NCI-H69 (cell line): ENCODE measurements at regions not wholly inside any gene's neighbourhood (a gene's known extent, or its start where the extent isn't known, plus 50 kb on each side); places are given as distances from the start of the nearest gene placed in this dataset.

ENCODE experiments used
- DNase-seq: peaks from one replicate; lab custom pipeline; 2025; lab: John Stamatoyannopoulos, UW

GRCh38 chr18:68342039-68342659, 372.8 kb downstream of the TMX3 start:
- DNase-seq = no peak

DNA sequence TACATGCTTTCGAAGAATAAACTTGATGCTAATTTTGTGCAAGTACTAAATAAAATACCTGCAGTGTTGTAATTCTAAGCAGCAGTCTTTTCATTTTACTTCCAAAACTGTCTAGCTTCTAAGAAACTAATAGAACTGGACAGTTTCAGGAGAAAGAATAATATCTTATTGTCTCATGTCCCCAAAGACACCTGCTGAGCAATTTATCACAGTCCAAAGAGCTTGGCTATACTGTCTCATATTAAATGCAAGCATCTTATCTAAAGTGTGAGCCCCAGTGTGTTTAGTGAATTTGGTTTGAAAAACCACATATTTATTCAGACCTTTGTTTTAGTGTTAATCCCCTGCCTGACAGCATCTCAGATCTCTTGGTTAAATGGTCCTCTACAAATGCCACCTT, 374.3 kb downstream of the TMX3 start:
- no peak for DNase-seq

- DNase-seq = no peak
Observed at GRCh38 chr18:68330658-68331057, 384.2 kb downstream of the TMX3 start.

- no peak for DNase-seq
Observed at GRCh38 chr18:68323921-68324320, 391.0 kb downstream of the TMX3 start.

DNA sequence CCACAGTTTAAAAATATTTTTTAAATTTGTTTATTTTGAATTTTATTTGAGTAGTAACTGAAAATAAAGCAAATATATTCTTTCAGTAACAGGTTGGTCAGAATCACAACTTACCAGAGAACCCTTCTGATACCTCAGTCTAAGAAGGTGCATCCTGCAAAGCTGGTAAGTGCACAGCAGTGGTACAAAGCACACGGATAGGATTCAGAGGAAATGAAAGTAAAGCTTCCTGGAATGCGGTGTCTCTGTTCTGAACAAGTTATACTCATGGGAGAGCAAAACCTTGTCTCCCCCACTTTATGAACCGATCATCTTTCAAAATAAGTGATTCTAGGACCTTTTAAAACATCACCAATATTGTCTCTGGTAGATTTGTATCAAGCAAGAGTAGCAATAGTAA, 398.3 kb downstream of the TMX3 start:
- no peak for DNase-seq

DNA sequence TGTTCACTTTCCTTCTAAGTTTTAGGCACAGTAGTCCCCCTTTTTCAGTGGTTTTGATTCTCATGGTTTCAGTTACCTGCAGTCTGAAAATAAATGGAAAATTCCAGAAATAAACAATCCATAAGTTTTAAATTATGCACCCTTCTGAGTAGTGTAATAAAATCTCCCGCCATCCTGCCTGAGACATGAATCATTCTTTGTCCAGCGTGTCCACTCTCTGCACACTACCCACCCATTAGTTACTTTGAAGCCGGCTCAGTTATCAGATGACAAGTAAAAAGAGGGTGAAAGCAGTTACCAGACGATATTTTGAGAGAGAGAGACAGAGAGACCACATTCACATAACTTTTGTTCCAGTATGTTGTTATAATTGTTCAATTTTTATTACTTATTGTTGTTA, 400.5 kb downstream of the TMX3 start:
- no peak for DNase-seq

DNA sequence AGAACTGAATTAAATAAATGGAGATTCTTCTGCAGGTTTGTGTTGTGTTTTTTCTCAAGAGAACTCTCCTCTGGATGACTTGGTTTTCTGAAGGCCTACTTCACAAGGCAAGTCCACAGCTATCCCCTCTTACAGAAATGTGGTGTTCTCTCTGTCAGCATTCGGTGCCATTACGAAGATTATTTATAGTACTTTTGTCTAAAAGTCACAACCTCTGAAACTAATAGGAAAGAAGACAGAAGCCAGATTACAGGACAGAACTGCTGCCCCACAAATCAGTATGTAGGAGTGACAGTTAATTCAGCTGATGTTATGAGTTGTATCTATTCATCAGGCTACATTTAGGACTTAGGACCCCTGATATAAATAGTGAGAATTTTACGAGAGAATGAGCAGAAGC, 413.5 kb downstream of the TMX3 start:
- no peak for DNase-seq

DNA sequence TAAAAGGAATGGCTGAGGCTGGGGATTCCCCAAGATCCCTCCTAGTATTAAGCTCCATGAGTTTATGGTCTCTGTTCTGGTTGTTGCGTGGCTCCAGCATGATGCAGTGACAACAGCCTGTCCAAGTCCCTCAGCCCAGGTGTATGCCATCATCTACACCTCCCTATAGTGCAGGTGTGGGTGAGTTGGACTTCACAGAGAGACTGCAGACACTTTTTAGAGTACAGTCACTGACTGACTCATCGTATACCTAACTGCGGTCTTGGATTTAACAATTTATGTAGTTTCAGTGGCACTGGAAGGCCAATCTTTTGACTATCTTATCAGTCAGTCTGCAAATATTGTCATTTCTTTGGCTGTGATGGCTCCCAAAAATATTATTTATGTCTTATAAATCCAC, 415.0 kb downstream of the TMX3 start:
- DNase-seq = no peak

- DNase-seq = no peak
Observed at GRCh38 chr18:68298330-68298729, 416.6 kb downstream of the TMX3 start.

DNA sequence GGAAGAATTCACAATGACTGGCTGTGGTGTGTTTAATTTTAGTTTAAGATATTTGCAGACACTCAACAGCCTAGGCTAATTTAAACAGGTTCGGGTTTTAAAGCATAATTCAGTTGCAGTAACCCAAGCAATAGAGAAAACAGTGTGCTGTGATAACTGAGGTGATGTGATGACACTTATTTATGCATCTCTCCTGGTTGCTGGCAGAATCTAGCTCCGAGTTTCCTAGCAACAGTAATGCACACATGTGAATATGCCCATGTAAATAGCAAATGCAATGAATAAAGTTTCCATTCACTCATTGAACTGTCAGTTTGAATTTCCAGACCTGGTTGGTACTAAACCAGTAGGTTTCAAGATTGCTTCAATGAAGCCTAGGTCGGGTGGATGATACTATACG, 426.5 kb downstream of the TMX3 start:
- DNase-seq = no peak

DNA sequence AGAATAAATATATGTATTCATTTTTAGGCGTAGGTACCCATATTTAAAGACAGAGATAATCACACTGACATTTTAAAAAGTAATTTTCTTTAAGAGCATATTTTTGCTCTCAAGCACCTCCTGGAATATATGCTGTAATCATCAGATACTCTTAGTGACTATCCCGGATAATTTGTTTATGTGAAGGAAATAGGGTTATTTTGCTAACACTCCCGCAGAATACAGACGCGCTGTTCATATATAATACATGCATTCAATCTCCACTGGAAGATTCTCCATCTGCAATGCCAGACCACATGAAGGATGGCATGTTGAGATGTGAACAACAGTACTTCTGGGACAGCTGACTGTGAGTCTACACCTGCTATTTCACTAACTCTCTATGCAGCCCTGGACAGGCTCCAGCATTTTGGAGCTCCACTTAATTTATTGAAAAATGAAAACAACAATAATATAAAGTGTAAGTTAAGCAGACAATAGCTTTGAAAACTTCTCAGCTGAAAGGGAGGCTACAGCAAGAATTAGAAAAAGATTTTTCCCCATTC, 430.6 kb downstream of the TMX3 start:
- DNase-seq = no peak

DNA sequence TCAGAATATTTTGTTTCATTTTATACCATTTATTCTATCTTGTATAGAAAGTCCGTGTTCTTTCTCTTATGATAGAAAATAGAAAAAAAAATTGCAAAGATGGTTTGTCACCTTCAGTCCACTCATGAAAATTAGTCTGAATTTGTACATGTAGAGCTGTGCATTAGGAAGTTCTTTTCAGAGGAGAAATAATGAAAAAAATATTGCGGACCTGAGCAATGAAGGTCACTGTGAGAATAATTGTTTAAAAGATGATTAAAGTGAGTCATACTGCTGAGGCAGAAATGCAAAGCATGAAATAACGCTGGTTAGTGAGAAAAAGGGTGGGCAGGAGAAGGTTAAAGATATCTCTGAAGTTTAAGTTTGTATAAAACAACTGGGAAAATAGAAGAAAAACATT, 431.1 kb downstream of the TMX3 start:
- no peak for DNase-seq

GRCh38 chr18:68282232-68282631, 432.7 kb downstream of the TMX3 start:
- DNase-seq = no peak

DNA sequence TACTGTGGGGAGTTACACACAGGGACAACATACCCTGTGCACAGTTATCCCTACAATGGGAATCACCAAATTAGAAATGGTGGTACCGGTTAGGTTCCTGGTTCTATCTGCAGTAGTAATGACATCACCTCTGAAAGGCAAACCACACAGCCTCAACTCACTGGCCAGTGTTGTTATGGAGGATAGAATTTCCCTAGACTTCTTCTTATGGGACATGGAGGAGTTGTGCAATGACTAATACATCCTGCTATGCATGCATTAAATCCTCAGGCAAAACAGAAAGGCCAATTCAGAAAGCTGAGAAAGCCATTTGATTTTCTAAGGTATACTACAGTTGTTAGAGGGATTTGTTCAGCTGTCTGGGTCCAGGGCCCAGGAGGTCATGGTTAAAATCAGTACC, 439.3 kb downstream of the TMX3 start:
- no peak for DNase-seq

DNA sequence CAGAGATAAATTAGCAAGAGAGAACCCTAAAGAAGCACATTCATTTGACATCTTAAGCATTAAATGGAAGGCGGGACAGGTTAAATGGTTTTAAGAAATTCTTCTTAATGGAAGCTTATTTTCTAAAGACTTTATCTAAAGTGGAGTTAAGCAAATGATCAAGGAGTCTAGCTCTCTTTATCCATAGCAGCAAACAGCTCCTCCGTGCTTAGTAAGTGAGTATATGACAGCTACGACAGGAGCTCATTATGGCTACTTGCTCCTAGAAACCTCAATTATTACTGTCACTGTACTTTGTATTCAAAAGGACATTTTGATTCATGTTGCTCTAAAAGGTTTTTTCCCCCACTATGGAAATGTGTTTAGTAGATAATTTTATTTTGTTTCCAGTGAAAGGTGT, 444.9 kb downstream of the TMX3 start:
- DNase-seq = no peak

DNA sequence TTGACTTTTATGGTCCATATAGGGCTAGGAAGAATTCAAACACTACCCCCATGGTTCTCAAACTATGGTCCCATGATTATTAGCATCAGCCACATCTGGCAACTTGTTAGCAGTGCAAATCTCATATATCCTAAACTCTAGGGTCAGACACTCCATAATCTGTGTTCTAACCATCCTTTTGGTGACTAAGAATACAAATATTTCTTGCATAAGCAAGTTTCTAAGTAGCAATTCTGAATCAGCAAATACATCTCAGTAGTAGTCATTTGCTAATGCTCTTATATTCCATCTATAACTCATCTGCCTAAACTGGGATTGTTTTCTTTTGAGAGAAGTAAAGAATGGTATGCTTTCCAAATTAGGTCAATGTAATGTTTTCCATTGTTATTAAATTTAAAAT, 447.3 kb downstream of the TMX3 start:
- DNase-seq = no peak

DNA sequence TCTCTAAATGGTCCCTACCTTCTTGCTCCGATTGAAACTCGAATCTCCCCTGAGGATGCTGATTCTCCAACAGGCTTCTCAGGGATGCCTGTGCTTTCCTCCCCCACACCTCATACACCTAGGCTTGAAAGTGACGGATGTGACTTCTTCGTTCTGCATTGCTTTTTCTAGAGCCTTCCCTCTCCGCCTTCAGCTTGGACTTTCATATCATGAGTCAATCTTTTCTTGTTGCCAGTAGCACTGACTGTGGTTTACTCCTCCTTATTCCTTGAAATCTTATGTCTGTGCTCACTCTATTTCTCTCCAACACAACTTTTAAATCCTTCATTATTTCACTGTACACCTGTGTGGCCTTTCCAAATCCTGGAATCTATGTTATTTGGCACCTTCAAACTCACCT, 451.4 kb downstream of the TMX3 start:
- DNase-seq = no peak

DNA sequence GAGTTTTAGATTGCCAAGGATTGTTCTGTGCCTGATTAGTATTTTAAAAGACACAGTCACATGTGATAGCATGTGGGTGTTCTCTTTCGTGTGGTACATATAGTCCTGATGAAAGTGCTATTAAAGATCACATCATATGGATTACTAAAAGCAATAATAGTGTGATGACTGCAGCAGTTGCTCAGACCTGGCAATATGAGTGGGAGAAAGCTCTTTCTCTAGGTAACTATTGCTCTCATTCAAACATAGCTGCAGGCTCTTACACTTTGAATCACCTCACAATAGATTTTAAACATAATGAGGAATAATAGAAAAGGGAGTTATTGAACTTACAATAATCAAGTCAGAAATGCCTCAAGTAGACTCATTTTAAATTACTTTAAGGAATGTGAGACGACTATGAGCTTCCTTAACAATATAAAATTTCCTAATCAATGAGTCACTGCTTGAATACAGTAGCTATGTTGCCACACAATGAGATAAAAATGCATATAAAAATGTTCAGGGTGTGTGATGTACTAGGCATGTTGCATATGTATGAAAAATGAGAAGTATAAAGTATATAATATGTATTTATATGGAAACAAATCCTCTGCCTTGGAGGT, 452.1 kb downstream of the TMX3 start:
- no peak for DNase-seq

DNA sequence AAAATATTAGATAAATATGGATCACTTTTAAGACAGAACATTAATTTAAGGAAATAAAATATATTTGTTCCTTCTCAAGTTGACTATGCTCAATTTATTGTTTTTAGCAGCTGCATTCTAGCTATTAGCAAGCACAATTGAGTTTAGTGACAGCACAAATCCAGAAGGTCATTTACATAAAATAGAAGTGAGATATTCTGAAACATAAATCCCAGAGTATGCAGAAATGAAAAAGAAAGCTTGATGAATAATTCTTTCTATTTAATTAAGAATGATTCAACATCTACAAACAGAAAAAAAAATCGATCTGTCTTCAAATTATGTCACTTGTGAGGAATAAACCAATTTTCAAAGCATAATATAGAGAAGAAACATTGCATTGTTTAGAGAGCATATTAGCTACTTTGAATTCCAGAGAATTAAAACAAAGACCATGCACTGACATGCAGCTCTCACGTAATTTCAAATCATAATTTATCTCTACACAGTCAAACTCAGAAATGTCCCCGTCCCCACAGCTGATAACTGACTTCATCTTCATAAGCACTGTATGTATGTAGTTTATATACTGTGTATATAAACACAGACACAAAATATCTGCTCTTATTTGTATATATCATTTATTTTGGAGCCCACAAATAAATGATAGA, 458.4 kb downstream of the TMX3 start:
- DNase-seq = no peak

GRCh38 chr18:68244786-68245185, 470.1 kb downstream of the TMX3 start:
- no peak for DNase-seq

DNA sequence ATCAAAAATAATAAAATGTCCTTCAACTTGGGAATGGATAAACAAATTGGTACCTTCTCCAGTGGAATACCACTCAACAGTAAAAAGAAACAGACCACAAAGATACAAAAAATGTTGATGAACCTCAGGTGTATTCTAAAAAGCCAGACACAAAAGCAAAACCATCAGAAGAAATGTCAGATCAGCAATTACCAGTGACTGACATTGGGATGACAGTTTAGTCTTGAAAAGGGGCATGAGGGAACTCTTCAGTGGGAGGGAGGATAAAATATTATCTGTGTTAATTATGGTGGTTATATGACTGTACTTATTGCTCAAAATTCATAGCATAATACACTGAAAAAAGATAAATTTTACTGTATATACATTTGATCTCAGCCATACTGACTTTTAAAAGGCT, 473.0 kb downstream of the TMX3 start:
- no peak for DNase-seq

GRCh38 chr18:68234676-68235075, 480.2 kb downstream of the TMX3 start:
- DNase-seq = no peak

- DNase-seq = no peak
Observed at GRCh38 chr18:68234131-68234530, 480.8 kb downstream of the TMX3 start.

- DNase-seq = peak; percentile 37
Observed at GRCh38 chr18:68233018-68233417, 481.9 kb downstream of the TMX3 start.
